HG03060 (cell line): ENCODE measurements at regions not wholly inside any gene's neighbourhood (a gene's known extent, or its start where the extent isn't known, plus 50 kb on each side); places are given as distances from the start of the nearest gene placed in this dataset.

ENCODE experiments used
- ATAC-seq: cut with Tn5 transposase; IDR thresholded peaks from one replicate; pipeline ENCODE4 v1.9.1; 2021; ENCODE audit warnings: low read depth, moderate number of reproducible peaks; ENCODE audit not compliant: unreplicated experiment

DNA sequence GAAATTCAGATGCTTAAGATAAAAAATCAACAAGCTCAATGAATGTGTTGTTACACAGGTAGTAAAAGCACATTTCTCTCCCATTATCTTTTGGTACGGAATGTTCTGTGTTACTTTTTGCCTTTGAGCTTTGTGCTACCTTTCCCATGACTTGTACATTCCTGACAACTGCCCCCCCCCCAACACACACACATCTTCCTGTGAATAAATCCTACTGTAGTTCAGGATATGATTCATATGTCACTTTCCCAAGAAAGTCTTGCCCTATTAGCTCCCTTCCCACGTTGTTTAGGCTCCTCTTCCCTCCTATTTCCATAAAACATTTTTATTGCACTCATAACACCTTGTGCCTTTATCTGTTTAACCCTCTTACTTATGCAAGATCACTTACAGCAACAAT is 442.6 kb upstream of the LRATD1 start:
- no peak for ATAC-seq

DNA sequence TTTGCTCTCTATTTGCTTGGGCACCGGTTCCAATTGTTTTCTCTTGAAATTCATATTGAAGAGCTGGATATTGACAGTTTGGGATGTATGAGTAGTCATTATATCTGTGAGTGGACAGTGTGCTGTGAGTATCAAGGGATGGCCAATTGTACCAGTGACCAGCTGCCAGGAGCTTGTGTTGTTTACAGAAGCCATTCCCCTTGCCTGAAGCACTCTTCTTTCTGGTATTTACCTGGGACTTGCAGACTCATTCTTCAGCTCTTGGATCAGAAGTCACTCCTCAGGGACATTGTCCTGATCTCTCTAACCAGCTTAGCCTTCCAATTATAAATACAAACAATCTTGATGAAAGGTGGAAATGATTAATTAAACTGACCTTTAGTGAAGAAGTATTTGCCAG is 438.3 kb upstream of the LRATD1 start:
- ATAC-seq, result no peak

DNA sequence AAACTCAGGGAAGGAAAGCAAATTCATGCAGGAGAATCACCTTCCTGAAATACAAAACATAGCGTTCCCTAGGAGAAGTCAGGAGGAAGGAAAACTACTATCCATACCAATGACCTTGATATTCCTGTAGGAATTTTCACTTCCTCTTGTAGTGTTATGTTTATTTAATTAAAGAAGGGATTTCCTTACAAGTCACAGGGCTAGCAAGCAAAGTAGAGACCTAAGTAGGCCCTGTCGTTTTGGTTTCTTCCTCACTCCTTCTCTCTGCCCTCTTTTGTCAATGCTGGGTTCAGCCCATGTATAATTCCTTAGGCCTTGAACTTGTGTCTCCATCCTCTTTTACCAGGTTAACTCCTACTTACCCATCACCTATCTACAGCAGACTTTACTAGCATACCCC is 435.2 kb upstream of the LRATD1 start:
- no peak for ATAC-seq

DNA sequence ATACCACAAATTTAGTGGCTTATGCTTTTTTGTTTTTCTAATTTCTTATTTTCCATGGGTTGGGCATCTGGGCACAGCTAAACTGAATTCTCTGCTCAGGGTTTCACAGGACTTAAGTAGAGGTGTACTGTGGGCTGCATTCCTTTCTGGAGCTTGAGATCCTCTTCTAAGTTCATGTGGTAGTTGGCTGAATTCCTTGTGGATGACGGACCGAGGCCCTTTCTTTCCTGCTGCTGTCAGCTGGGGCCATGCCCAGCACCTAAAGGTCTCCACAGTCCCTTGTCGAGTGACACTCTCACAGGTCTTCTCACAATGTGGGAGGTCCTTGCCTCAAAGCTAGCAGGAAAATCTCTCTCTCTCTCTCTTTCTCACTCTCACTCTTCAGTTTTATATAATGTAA is 433.5 kb upstream of the LRATD1 start:
- ATAC-seq, result no peak

DNA sequence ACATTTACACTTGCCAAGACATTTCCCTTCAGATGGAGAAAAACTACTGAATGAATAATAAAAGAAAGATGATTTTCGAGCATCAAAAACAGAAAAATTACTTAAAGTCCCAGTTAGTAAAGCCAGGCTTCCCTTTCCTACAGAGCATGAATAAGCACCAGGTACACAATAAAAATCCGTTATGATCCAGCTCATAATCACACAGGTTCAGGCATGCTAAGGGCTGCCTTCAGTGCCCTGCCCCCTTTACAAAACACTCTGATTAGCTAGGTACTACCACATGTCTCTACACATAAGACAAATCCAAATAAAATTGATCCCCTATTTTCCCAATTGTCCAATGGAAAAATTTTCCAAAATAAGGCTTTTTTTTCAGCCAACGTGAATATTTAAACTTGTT is 413.2 kb upstream of the LRATD1 start:
- ATAC-seq, result no peak

DNA sequence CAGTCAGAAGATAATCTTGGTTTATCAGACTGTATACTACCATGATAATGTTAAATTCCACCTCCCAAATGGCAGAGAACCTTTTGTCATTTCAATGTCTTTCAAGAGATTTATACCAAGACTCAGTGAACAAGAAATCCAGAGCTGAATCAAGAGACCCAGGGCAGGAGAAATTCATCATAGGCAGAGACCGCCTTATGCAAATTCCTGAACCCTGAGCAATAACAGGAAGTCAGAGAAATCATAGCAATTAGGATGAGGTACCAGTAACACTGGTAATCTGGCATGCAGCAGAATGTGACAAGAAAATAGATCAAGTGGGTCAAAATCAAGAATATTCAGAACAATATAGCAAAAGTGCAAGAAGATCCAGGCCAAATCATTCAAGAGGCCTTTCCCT is 412.4 kb upstream of the LRATD1 start:
- no peak for ATAC-seq

DNA sequence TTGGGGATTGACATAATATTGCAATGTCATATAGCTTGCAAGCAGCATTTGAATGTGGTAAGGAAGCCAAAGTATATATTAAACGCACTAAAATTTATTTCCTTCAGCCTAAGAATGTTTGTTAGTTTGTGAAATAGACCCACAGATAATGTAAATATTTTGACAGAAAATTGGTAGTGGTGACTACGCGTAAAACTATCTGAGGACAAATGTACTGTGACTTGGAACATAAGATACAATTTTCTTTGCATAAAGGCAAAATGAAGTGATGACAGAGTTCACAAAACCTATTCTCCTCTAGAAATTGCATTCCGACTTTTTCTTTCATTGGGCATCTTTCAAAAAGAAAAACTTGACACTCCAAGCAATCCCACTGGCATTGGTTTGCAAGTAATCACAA is 411.1 kb upstream of the LRATD1 start:
- no peak for ATAC-seq

DNA sequence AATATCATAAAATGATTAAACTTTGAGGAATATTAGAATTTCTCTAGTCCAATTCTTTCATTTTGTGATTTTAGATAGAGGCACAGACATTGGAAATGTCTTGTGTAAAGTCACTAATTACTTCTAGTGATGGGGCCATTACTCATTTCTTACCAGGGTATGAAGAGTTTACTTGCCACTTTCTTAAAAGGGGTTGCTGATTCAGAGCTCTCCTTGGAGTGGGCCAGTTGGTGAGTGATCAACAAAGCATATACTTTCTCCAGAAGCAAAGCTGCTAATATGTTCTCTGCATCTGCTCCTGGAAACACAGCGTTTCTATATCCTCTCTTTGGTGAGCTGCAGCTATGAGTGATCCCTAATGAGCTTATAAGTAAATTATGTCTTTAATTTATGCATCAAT is 408.9 kb upstream of the LRATD1 start:
- no peak for ATAC-seq

DNA sequence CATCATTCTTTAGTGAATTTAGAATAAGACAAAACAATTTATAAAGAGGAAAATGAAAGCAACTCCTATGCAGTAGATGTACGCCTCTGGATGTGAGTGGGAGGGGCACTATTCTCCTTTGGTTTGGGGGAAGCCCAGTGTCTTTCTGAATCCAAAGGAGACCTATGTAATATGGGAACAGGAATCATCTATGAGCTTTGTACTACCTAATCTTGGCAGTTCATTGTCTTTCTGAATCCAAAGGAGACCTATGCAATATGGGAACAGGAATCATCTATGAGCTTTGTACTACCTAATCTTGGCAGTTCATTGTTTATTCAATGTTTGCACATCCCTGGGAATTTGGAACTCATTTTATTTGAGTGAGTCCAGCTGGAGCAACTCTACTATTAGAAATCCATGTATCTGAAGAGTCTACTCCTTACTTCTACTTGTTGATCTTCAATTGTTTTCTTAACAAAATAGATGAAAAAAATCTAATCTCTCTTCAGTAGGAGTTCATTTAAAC is 401.1 kb upstream of the LRATD1 start:
- ATAC-seq, result no peak

DNA sequence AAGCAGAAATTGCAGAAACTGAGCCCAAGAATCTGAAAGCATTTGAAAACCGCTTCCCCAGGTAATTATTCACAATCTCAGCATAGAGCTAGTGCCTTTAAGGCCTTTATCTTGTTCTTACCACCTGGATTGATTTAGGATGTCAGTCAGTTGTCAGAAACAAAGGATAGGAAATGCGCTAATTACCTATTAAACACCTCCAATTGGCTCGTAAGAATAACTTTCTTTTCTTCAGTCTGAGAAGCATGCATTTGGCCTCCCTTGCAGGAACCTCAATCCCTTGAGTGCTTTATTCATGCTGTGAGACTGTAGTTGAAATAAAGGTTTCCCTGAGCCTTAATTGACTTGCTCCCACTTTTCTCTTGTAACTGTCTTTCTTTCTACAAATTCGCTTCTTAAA is 400.3 kb upstream of the LRATD1 start:
- ATAC-seq, result no peak

DNA sequence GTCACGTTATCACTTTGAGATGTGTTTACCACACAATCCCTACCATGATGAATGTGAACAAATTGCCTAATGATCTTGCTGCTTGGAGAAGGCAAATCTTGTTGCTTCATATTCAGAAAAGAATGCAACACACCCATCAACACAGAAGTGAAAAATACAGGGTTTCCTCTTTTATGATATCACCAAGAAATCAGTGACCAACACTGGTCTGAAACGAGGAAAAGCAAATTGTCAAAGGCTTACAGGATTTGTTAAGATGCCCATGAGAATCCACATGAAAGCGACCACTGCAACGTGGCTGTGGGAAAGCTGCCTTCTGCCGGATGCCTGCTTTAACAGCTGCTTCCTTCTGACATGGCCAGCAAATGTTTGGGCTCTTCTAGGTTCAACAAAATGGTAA is 397.6 kb upstream of the LRATD1 start:
- ATAC-seq, result no peak

DNA sequence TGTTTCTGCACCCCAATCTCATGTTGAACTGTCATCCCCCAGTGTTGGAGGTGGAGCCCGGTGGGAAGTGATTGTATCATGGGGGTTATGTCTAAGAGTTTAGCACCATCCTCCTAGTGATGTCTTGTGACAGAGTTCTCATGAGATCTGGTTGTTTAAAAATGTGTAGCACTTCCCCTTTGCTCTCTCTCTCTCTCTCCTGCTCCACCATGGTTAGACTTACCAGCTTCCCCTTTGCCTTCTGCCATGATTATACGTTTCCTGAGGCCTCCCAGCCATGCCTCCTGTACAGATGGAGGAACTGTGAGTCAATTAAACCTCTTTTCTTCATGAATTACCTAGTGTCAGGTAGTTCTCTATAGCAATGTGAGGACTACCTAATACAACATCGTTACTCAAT is 396.9 kb upstream of the LRATD1 start:
- ATAC-seq, result no peak

DNA sequence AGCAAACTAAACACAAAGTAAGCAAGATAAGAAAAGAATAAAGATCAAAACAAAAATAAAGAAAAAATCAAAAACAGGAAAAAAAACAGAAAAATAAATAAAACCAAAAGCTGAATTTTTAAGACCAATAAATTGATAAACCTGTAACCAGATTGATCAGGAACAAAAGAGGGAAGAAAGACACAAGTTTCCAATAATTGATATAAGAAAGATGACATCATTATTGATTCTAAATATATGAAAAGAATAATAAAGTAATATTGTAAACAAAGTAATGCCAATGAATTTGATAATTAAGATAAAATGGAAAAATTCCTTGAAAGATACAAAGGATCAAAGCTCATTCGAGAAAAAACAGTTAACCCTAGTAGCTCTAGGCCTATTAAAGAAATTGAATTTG is 394.6 kb upstream of the LRATD1 start:
- ATAC-seq, result no peak

DNA sequence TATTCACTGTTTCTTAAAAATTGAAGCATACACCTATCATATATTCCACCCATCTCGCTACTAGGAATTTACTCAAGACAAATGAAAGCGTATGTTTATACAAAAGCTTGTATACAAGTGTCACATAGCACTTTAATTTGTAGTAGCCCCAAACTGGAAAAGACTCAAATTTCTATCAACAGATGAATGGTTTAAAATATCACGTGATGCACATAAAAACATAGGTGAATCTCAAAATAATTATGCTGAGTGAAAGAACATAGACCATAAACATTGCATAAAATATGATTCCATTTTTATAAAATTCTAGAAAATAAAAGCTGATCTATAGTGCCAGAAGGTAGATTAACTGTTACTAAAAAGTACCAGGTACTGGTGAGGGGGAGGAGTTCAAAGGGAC is 392.9 kb upstream of the LRATD1 start:
- no peak for ATAC-seq

DNA sequence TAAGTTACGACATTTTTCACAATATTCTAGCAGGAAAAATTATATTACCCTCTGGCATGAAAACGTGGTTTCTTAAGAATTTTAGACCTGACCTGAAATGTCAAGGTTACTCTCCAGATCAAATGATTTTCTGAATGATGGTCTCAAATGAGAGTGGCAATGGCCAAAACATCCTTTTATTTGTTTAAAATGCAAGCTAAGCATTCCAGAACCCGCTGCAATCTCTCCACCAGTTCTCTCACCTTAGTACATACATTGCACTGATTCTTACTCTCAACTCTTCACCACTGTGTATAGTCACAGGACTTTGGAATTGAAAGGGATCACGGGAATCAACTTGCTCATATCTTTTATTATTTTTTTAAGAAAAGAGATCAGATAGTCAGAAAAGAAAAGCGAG is 391.6 kb upstream of the LRATD1 start:
- ATAC-seq, result no peak

DNA sequence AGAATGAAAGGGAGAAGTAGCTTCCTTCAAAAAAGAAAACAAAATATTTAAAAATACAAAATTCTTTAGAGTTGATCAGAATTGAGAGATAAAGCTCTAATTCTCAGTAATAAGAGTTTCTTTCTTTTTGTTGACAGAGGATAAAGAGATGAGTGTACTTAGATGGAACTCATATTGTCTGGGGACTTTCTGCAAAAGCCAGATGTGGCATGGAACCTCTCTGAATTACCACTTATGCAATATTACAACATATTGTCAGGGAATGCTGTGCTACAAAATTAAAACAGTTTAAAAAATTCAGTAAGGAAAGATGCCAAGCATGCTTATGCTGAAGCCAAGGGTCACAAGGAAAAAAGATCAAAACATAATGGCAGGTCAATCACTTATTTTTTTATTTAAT is 386.6 kb upstream of the LRATD1 start:
- ATAC-seq, result no peak

DNA sequence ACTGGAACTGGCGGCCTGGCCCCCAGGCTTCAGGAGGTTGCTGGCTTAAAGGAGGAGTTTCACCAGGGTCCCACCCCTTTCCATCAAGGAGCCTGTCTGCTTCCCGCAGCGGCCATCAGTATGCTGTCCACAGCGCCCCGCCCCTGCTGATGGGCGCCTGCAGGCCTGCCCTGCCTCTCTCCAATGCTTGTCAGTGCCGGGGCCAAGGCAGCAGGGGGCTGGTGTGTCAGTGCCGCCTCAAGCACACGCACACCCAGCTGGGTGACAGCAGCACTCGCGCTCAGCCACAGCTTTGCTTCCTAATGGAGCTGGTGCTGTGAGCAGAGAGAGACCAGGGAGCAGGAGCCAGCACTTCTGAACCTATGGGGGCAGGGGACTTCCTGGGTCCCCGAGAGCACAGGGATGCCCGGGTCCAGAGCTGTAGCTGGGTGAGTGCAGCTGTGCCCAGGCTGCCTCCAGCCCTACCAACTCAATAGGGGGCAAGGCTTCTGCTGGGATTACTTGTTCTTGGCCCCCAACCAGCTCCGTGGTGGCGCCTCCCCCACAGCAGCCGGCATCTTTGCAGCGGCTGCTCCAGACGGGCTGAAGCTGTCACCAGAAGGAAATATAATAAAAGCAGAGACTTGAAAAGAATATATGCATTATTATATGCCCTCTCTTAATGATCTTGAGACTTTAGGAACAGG is 377.2 kb upstream of the LRATD1 start:
- ATAC-seq, result no peak

DNA sequence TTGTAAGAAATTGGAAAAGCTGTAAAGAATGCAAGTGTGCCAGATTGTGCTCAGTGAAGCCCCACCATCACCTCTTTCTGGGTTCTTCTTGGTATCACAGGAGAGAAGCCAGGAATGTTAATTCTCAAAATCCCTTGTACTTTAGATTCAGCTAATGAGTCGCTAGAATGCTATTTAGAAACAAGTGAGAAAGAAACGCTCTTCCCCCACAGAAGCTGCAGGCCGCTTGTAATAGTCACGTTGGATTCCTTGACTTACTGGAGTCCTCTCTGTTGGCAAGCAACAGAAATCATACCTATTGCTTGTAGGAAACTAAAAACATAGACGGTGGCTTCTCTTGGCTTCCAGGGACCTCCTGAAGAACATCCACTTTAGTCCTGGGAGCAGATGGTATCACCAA is 375.6 kb upstream of the LRATD1 start:
- ATAC-seq, result no peak

DNA sequence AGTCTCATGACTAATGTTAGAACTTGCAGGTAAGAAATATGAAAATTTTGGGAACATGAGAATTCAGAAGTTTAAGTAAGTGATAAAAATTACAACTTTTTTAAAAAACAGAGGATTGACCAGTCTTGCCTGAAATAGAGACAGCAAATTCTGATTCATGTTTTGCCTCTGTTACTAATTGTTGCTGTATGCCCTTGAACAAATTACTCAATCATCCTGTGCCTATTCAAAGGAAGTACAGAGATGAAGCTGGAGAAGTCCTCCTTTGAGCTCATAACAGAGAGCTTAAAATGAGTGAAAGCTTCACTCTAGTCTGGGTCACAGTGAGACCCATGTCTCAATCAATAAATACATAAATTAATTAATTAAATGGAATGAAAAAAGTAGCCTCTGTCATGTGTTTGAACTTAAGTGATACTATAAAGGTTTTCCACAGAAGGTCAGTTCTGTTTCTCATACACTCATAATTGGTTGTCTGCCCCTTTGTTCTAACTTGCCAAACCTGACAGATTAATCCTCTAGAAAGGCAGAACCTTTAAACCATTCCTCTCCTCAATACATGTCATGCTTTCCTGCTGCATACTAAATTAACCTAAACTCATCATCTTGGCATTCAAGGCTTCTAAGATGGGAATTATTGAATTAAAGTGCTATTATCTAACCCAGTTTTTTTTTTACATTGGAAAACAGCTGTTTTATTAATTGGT is 374.6 kb upstream of the LRATD1 start:
- ATAC-seq, result no peak

DNA sequence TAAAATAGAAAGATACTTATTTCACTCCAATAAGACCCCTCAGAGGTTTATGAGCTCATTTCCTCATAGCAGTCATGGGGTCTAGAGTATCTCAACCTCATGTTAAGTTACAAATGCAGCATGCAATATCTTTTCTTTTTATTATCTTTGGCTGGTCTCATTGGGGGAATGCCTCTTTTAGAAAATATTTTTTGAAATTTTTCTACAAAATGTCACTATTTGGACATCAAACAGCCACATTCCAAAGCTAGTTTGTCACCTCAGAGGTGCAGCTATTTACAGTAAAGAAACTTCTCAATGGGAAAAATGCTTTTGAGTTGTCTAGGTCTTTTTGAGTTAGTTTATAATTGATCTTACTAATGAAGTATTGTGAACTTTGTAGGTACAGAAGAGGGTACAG is 370.7 kb upstream of the LRATD1 start:
- no peak for ATAC-seq

DNA sequence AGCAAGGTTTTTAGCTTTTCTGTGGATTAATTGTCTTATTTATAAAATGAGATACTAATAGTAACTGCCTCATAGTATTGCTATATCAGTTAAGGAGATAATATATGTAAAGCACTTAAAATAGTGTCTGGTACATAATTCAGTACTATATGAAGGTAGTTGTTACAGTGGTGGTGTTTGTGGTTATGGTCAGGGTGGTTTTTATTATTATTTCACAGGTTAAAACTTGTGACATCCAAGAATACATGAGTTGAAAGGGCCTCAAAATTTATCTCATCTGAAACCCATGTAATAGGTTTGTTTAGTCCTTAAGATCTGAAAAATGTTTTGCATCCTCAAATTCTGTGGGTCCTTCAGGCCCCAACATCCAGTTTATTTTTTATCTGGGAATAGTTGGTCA is 369.5 kb upstream of the LRATD1 start:
- ATAC-seq, result no peak

DNA sequence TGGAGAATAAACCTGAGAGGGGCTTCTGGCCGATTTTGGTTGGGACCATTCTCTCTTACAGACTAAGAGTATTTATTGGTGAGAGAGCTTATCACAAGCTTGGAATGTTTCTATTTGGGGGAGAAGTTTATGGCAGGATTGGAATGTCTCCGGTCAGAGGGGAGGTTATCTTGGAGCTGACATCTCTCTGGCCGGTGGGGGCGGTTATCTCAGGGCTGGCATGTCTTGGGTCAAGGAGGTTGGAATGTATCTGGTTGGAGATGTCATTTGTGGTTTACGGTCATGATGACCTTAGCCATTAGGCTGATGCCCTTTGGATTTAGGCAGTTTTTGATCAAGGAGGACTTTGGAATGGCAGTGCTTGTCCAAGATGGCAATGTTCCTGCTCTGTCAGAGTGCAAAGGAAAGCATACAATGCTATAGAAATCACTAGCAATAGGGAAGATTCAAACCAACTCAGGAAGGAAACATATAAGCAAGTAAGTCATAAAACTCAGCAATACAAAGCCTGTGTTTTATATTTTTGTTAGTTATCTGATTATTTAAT is 362.4 kb upstream of the LRATD1 start:
- ATAC-seq, result no peak
